ENCODE measurements at regions not wholly inside any gene's neighbourhood (a gene's known extent, or its start where the extent isn't known, plus 50 kb on each side); places are given as distances from the start of the nearest gene placed in this dataset.
"Not testable (repeated sequence)": the region's sequence is repeated elsewhere in the genome, so short reads cannot be mapped to it uniquely, and the experiment has no call there.

GRCh38 chr7:42567051-42567450, 330.0 kb upstream of the GLI3 start:
- DNase-seq (ENCODE audit: low read depth in 3 of 3), result no peak

DNA sequence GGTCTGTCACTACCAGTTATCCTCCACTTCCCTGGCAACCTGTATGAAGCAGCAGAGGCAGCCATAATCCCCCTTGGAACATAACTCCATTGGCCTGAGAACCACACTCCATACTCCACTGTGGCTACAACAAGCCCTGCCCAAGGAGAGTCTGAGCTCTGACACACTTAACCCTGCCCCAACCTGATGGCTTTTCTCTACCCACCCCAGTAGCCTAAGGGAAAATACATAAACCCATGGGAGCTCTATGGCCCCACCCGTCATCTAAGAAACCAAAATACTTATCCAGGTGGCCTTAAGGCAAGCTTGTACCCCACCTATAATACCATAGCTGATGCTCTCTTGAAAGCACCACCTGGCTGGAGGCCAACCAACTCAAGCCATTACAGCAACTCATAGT, 324.8 kb upstream of the GLI3 start:
- no peak for DNase-seq (ENCODE audit: low read depth in 3 of 3)

- DNase-seq (ENCODE audit: low read depth in 3 of 3), result no peak
Observed at GRCh38 chr7:42560866-42561265, 323.9 kb upstream of the GLI3 start.

DNA sequence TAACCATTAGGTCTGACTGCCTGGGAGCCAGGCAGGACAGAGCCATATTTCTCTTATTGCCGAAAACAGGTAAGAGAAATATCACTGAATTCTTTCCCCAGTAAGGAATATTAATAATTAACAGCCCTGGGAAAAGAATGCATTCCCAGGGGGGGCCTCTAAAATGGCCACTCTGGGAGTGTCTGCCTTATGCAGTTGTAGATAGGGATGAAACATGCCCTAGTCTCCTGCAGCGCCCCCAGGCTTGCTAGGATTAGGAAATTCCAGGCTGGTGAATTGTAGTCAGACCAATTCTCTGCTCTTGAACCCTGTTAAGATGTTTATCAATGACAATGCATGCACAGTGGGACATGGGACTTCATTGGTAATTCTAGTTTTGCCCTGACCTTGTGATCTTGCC, 317.9 kb upstream of the GLI3 start:
- DNase-seq (ENCODE audit: low read depth in 3 of 3), result not testable (repeated sequence)

DNA sequence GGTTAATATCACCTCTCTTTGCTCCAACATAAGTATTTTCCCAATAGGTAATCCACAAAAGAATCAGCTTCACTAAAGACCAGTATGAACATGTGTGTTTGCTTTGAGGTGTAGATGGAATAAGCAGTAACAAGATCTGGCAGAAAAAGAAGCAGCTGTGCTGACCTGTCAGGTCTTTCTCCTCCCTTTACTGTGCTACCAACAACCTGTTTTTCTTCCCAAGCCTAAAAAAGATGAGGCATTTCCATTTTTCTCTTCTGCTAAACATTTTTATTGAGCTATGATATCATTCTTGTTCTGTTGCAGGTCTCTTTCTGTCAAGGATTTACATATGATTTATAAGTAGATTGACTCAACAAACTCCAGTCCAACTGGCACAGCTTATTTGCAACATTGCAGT, 315.2 kb upstream of the GLI3 start:
- DNase-seq (ENCODE audit: low read depth in 3 of 3), result no peak

DNA sequence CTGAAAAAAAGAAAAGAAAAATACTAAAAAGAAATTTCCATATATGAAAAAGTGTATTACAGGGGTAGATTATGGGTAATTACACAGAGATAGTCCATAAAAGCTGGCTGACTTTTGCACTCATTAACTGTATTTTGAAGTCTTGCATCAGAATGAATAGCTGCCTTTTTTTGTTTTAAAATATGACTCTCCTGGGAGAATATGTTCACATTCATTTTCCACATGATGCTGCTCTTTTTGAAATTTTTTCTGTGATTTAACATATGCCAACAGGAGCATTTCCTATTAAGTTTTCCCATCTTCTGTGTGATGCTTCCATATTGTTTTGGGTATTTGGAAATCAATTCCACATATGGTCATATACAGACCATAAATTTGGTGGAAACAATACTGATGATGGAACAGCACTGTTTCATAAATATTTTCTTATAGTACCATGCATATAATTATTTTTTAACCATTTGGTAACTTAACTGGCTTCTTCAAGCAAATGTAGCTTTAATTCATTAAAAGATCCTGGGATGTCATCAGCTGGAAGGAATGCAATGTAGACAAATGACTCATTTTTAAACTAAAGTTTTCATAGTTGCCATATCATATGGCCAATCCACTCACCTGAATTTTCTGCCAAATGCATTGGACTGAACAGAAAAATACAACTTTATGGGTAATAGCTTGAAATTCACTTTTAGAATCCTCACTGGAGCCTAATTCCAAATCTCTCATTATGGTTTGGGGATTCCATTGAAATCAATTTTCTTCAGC, 313.9 kb upstream of the GLI3 start:
- DNase-seq (ENCODE audit: low read depth in 3 of 3), result no peak

DNA sequence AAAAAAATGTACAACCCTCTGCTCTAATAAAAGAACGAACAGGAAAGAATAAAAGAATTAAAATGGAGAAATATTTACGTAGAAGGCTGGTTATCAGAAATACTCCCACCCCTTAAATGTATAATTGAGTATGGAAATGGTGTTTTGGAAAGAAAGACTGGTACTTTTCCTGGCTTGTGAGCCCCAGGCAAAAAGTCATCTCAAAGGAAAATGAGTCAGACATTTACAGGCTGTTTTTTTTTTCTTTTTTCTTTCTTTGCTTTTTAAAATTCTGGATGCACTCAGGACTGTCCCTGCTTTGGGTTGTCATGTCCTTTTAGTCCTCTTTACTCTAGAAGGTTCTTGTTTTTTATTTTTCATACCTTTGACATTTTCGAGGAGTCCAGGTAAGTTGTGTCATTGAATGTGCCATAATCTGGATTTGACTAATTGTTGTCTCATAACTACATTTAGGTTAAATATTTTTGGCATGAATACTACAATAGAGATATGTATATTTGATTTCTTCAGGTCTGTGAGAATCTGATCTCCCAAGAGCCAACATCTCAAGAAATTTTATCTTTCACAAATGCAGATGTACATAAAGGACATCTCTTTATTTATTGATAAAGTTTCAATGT, 313.0 kb upstream of the GLI3 start:
- DNase-seq (ENCODE audit: low read depth in 3 of 3), result no peak

DNA sequence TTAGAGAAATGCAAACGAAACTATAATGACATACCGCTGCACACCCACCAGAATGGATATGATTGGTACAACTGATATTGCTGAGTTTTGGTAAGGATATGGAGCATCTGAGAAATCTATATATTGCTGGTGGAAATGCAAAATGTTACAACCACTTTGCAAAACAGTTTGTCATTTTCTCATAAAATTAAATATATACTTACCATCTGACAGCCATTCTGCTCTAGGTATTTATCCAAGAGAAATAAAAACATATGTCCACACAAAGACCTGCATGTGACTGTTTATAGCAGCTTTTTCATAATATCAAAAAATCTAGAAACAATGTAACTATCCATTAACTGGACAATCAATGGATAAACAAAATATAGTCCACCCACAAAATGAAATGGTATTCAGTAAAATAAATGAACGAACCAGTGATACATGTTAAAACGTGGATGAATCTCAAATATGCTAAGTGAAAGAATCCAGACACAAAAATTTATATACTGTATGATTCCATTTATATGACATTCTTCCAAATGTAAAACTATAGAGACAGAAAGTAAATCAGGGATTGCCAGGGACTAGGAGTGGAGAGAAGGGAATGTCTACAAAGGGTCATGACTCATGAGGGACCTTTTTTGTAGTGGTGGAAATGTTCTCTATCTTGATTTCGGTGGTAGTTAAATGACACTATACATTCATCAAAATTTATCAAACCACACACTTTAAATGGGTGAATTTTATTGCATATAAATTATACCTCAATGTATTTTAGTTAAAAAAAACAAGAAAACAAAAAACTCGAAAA, 312.0 kb upstream of the GLI3 start:
- DNase-seq (ENCODE audit: low read depth in 3 of 3), result no peak

DNA sequence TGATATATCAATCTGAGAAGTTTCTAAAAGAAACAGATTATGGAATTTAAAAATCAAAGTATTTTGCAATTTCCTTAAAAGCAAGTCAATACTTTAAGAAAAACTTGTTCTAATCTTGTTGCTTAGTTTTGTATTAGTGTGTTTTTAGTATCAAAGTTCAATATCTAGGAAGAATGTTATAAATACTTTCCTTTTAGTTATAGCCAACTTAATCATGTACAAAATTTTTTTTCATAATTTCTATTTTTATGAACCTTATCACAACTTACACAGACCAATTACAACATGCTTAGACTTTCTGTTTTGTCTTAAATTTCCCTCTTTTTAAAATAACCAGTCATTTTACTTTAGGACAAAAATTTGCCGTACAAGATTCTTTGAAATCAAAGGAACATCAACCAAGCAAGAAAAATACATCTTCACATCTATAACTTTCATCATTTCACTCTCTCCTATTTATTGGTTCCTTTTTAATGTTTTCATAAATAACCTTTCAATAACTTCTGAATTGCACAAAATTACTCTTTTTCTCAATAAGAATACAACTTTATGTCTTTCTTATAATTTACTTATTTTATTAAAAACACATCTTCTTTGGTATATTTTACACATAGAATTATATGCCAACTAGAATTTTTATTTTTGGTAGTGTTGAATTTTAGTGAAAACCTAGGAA, 308.2 kb upstream of the GLI3 start:
- no peak for DNase-seq (ENCODE audit: low read depth in 3 of 3)

DNA sequence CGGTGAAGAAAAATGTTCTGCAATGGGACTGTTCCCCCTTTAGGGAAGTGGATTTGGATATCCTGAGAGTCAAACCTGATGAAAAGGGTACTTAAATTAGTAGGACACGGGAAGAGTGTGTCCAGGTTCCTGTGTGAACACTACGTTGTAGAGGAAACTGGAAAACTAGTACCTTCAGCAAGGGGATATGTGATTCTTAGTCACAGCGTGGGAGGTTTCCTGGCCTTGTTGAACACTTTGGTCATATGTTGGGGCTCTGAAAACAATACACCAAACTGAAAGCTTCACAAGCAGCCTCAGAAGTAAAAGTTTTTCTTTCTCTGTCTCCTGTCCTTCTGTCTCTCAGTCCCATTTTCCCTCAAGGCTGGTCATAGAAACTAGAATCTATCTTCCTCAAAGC, 306.9 kb upstream of the GLI3 start:
- DNase-seq (ENCODE audit: low read depth in 3 of 3), result no peak

GRCh38 chr7:42542446-42542845, 305.4 kb upstream of the GLI3 start:
- not testable (repeated sequence) for DNase-seq (ENCODE audit: low read depth in 3 of 3)

DNA sequence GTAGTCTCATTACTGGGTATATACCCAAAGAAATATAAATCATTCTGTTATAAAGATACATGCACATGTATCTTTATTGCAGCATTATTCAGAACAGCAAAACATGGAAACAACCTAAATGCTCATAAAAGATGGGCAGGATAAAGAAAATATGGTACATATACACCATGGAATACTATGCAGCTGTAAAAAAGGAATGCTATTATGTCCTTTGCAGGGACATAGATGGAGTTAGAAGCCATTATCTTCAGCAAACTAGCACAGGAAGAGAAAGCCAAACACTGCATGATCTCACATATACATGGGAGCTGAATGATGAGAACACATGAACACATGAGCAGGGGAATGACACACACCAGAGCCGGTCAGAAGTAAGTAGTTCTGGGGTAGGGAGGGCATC, 297.4 kb upstream of the GLI3 start:
- no peak for DNase-seq (ENCODE audit: low read depth in 3 of 3)

GRCh38 chr7:42527004-42527403, 290.0 kb upstream of the GLI3 start:
- DNase-seq (ENCODE audit: low read depth in 3 of 3), result no peak

GRCh38 chr7:42522227-42522991, 285.4 kb upstream of the GLI3 start:
- no peak for DNase-seq (ENCODE audit: low read depth in 3 of 3)

- no peak for DNase-seq (ENCODE audit: low read depth in 3 of 3)
Observed at GRCh38 chr7:42511027-42511426, 274.0 kb upstream of the GLI3 start.

DNA sequence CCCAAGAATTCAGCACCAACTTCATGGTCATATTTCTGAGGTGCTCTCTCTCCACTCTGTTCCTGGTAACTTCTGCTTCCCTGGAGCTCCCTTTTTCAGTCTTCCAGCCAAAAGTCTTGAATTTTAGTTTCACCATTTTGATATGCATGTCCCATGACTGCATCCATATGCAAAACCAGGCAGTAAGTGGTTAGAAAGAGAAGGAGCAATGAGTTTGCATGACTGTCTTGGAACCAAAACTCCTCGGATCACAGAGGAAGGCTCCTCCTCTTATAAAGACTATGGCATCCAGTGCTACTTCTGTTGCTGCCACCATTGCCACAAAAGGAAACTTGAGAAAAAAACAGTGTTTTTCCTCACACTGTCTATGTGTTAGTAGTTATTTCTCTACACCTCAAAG, 269.1 kb upstream of the GLI3 start:
- DNase-seq (ENCODE audit: low read depth in 3 of 3), result no peak

- DNase-seq (ENCODE audit: low read depth in 3 of 3), result no peak
Observed at GRCh38 chr7:42502022-42502421, 265.0 kb upstream of the GLI3 start.

DNA sequence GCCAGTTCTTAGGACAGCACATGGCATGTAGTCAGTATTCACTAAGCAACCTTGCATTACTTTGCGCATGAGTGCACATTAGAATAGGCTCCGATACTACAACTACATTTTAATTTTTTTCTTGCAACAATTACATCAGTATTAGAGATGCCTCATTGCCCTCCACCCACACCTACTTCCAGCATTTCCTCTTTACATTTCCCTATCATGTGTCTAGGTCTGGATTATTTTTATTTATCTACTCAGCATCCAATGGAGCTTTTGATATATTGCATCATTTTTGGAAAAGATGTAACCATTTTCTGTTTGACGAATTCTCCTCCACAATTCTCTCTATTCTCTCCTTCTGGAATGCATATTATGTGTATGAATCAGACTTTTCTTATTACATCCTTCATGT, 258.2 kb upstream of the GLI3 start:
- no peak for DNase-seq (ENCODE audit: low read depth in 3 of 3)

DNA sequence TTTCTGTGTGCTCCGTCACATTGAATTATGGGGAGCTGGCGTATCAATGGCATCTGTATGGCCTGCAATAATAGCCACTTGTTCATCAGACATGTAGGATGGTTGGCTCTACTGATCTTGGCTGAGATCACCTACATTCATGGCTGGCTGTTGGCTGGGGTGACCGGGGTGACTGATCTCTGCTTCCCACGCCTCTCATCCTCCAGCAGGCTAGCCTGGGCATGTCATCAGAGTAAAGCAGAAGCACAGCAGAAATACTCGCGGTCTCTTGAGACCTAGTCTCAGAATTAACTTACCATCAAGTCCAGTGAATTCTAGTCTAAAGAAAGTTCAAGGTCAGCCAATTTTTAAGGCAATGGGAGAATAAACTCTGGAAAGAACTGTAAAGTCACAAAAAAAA, 257.7 kb upstream of the GLI3 start:
- no peak for DNase-seq (ENCODE audit: low read depth in 3 of 3)

DNA sequence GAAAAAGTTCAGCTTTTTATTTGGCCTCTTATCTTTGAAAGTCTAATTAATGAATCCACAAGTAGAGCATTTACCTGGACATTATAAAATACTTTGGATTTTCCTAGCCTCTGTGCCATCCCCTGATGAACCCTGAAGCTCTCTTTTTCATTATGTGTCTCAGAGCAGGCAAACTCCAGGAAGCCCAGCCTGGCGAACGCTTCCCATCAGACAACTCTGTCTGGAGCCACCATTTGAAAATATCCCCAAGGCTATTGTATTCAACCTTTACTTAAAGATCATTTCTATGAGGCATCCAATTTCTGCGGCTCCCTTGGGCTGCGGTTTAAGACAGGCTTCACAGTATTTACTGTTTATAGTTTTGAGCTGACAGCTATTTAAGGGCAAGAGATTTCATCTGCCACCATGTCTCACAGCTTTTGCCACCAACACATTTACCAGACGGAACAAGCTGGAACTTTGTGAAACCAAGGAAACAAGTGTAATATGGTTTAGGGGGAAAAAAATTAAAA, 257.2 kb upstream of the GLI3 start:
- no peak for DNase-seq (ENCODE audit: low read depth in 3 of 3)

DNA sequence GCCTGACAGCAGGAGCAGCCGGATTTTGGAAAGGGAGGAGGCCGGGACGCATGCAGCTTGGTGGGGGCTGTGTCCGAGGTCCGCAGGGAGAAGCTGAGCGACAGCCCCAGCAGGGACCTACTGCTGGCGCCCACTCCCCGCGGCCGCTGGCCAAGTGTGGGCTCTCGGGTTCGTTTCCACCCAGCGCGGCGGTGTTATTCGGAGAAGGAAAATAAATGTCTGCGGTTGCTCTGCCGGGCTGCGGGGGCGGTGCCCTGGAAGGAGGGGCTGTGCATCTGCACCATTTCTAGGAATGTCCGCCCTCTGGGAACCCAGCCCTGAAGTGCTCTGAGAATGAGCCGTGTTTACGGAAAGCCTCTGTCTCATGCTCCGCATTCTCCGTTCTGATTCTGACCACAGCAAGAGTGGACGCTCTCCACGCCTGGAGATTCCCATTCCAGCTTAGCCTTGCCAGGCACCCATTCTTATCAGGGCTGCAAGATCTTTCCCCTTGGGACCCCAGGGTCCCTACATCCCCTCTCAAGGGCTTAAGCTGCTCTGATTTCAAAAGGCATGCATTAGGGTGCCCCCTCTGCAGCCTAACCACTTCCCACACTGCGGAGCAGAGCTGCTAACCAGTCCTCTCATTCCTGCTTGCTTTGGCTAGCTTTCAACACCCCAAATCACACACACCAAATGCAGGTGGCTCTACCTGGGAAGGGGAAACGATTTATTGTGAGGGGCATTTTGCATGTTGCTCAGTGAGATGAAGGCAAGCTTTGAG, 256.6 kb upstream of the GLI3 start:
- peak in 1 of 3 experiments; percentile 2 for DNase-seq (ENCODE audit: low read depth in 3 of 3)
